Neutrophil (primary cell): ENCODE measurements at regions not wholly inside any gene's neighbourhood (a gene's known extent, or its start where the extent isn't known, plus 50 kb on each side); places are given as distances from the start of the nearest gene placed in this dataset.

ENCODE experiments used
- H3K27ac ChIP-seq: fragments of 200-600 bp; sonication (generic); 2 replicates; pipeline ENCODE4 v1.5.1; 2016; ENCODE audit warnings: mild to moderate bottlenecking, moderate library complexity
- H3K27me3 ChIP-seq: fragments of 200-600 bp; sonication (generic); 2 replicates; pipeline ENCODE4 v1.6.0; 2016; ENCODE audit warnings: mild to moderate bottlenecking
- H3K36me3 ChIP-seq: fragments of 200-600 bp; sonication (generic); 2 replicates; pipeline ENCODE4 v1.5.1; 2017
- H3K4me1 ChIP-seq, 2 experiments: fragments of 200-600 bp in 1 of 2; sonication (generic) in 1 of 2; 1 replicate in 1 of 2; 2 replicates in 1 of 2; pipeline versions ENCODE4 v1.5.1 to v1.6.1; 2013 to 2016; ENCODE audit warnings: low read depth in 1 of 2, low read length in 1 of 2, mild to moderate bottlenecking in 1 of 2, moderate library complexity in 1 of 2; ENCODE audit not compliant: control insufficient read depth in 1 of 2, insufficient read depth in 1 of 2
- H3K4me3 ChIP-seq, 2 experiments: fragments of 200-600 bp in 1 of 2; sonication (generic) in 1 of 2; 1 replicate in 1 of 2; 2 replicates in 1 of 2; pipeline ENCODE4 v1.5.1; 2013 to 2016; ENCODE audit warnings: low read depth in 1 of 2, low read length in 1 of 2, mild to moderate bottlenecking in 1 of 2, moderate library complexity in 1 of 2
- H3K9me3 ChIP-seq: fragments of 200-600 bp; sonication (generic); 2 replicates; pipeline ENCODE4 v1.5.1; 2016
- CTCF ChIP-seq: fragments of 200-600 bp; sonication (generic); IDR thresholded peaks from 2 replicates; pipeline ENCODE4 v1.5.1; 2016; ENCODE audit warnings: antibody characterized with exemption

- Histone ChIP-seq H3K9me3 (peaks cover 3% of the 10 kb centered on the region), H3K36me3 (no peaks in the 10 kb centered on the region), H3K4me3 (no peak overlapping the region), H3K27me3 (no peaks in the 10 kb centered on the region), H3K27ac (no peak overlapping the region), H3K4me1 (no peaks in the 10 kb centered on the region)
- TF ChIP-seq CTCF = no peak
These were observed 741.1 kb upstream of the B3GALT2 start for GRCh38 chr1:193927550-193927949.

- H3K4me3 ChIP-seq = no peak overlapping the region
- H3K9me3 ChIP-seq = peaks cover 3% of the 10 kb centered on the region
- H3K36me3 ChIP-seq = no peaks in the 10 kb centered on the region
- no peaks in the 10 kb centered on the region for H3K4me1 ChIP-seq
- no peak overlapping the region for H3K27ac ChIP-seq
- H3K27me3 ChIP-seq = no peaks in the 10 kb centered on the region
- no peak for TF ChIP-seq CTCF
These were observed 740.5 kb upstream of the B3GALT2 start for GRCh38 chr1:193926956-193927355.

GRCh38 chr1:193919827-193920226 lies 733.4 kb upstream of the B3GALT2 start:
- H3K27me3 ChIP-seq = no peaks in the 10 kb centered on the region
- no peak overlapping the region for H3K4me3 ChIP-seq
- no peaks in the 10 kb centered on the region for H3K9me3 ChIP-seq
- no peak for TF ChIP-seq CTCF
- H3K4me1 ChIP-seq = no peaks in the 10 kb centered on the region
- H3K27ac ChIP-seq = no peak overlapping the region
- H3K36me3 ChIP-seq = no peaks in the 10 kb centered on the region

- Histone ChIP-seq H3K27me3 (no peaks in the 10 kb centered on the region), H3K9me3 (no peaks in the 10 kb centered on the region), H3K27ac (no peak overlapping the region), H3K4me1 (no peaks in the 10 kb centered on the region), H3K36me3 (no peaks in the 10 kb centered on the region), H3K4me3 (no peak overlapping the region)
- TF ChIP-seq CTCF = no peak
These were observed 730.0 kb upstream of the B3GALT2 start for GRCh38 chr1:193916452-193916851.

- H3K4me1 ChIP-seq = no peaks in the 10 kb centered on the region
- no peak for TF ChIP-seq CTCF
- no peaks in the 10 kb centered on the region for H3K36me3 ChIP-seq
- H3K9me3 ChIP-seq = no peaks in the 10 kb centered on the region
- H3K27ac ChIP-seq = no peak overlapping the region
- no peak overlapping the region for H3K4me3 ChIP-seq
- H3K27me3 ChIP-seq = no peaks in the 10 kb centered on the region
These were observed 728.5 kb upstream of the B3GALT2 start for GRCh38 chr1:193914871-193915270.
